ENCODE measurements at regions not wholly inside any gene's neighbourhood (a gene's known extent, or its start where the extent isn't known, plus 50 kb on each side); places are given as distances from the start of the nearest gene placed in this dataset.

DNA sequence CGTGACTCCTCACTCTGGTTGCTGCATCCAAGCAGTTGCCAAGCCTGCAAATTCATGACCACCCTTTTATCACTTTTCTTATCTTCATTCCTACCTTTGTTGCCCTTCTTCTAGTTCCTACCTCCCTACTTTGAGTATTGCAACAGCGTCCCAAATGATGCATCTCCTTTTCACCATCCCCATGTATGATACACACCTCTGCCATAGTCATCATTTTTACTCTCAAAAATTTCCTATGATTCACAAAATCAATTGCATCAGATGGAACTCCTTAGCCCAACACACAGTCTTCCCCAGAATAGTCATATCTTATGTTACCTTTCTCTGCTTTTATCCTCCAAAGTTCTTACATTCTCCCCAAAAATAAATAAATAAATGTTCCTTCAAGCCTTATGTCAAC is 262.6 kb downstream of the TBL1XR1 start:
- intact Hi-C loops (cut with micrococcal nuclease) = no loop called here
- Mint-ChIP-seq H3K27me3 (ENCODE audit: insufficient read depth, unreplicated experiment) (no peaks in the 10 kb centered on the region), H3K4me3 (ENCODE audit: unreplicated experiment) (no peak overlapping the region), H3K4me1 (ENCODE audit: insufficient read depth, unreplicated experiment) (peaks cover 10% of the 10 kb centered on the region), H3K27ac (ENCODE audit: low read depth, unreplicated experiment) (no peak overlapping the region), H3K36me3 (ENCODE audit: insufficient read depth, unreplicated experiment) (no peaks in the 10 kb centered on the region), H3K9me3 (ENCODE audit: unreplicated experiment) (no peaks in the 10 kb centered on the region)
- POLR2A ChIA-PET = no interaction called here
- TF ChIP-seq, protein P1, sequence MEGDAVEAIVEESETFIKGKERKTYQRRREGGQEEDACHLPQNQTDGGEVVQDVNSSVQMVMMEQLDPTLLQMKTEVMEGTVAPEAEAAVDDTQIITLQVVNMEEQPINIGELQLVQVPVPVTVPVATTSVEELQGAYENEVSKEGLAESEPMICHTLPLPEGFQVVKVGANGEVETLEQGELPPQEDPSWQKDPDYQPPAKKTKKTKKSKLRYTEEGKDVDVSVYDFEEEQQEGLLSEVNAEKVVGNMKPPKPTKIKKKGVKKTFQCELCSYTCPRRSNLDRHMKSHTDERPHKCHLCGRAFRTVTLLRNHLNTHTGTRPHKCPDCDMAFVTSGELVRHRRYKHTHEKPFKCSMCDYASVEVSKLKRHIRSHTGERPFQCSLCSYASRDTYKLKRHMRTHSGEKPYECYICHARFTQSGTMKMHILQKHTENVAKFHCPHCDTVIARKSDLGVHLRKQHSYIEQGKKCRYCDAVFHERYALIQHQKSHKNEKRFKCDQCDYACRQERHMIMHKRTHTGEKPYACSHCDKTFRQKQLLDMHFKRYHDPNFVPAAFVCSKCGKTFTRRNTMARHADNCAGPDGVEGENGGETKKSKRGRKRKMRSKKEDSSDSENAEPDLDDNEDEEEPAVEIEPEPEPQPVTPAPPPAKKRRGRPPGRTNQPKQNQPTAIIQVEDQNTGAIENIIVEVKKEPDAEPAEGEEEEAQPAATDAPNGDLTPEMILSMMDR (IDR thresholded peaks at IDR 0.05; ENCODE audit: unreplicated experiment) = no peak
- BruUV-seq (replicated peaks) = no TSS peak
- CTCF ChIA-PET = no interaction called here
- peak; percentile 13 for DNase-seq (ENCODE audit: unreplicated experiment)

DNA sequence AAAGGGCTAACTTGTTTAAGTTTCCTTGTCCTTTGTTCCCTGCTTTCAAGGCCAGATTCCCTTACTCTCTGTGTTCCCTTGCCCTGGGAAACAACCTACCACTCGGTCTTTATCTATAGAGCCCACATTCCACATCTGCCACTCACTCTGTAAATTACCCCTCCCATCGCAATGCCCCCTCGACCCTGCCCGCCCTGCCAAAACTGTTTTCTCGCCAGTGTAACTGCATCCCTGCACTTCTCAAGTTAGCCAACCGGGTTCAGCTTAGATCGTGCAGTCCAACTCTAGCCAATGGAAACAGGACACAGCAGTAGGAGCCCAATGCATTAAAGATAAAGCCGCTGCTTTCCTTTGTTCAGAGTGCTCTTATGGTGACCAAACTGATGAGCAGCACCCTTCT is 263.6 kb downstream of the TBL1XR1 start:
- POLR2A ChIA-PET = no interaction called here
- TF ChIP-seq, protein P1 (IDR thresholded peaks at IDR 0.05; ENCODE audit: unreplicated experiment) = no peak
- Mint-ChIP-seq H3K27me3 (ENCODE audit: insufficient read depth, unreplicated experiment) (no peaks in the 10 kb centered on the region), H3K4me1 (ENCODE audit: insufficient read depth, unreplicated experiment) (peaks cover 5% of the 10 kb centered on the region), H3K36me3 (ENCODE audit: insufficient read depth, unreplicated experiment) (no peaks in the 10 kb centered on the region), H3K27ac (ENCODE audit: low read depth, unreplicated experiment) (no peak overlapping the region), H3K4me3 (ENCODE audit: unreplicated experiment) (no peak overlapping the region), H3K9me3 (ENCODE audit: unreplicated experiment) (no peaks in the 10 kb centered on the region)
- CTCF ChIA-PET = interaction anchor here (0.6 kb wide), 1 partner anchor 465 kb away, joined by 3 read pairs; no protein-coding TSS in a partner anchor
- BruUV-seq (replicated peaks) = no TSS peak
- no peak for DNase-seq (ENCODE audit: unreplicated experiment)
- intact Hi-C loops (cut with micrococcal nuclease) = no loop called here

DNA sequence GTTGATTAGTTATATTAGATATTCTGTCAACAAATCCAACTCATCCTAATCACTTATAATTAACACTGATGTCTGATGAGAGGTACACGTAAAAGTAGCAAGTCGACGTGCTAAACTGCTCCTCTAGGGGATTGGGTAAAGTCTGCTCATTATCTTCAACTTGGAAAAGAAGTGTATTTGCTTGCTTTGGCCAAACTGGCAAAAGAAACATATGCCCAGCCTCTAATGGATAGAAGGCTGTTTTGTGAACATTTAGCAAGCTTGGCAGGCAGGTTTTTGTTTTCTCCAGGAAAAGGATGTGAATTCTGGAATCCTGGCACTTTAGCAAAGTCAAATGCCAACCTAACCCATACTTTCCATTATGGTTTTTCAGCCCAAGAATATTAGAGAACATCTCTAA is 264.8 kb downstream of the TBL1XR1 start:
- no peak for DNase-seq (ENCODE audit: unreplicated experiment)
- intact Hi-C loops (cut with micrococcal nuclease) = no loop called here
- H3K27me3 Mint-ChIP-seq (ENCODE audit: insufficient read depth, unreplicated experiment) = no peaks in the 10 kb centered on the region
- TF ChIP-seq, protein P1 (IDR thresholded peaks at IDR 0.05; ENCODE audit: unreplicated experiment) = no peak
- H3K4me3 Mint-ChIP-seq (ENCODE audit: unreplicated experiment) = no peak overlapping the region
- H3K36me3 Mint-ChIP-seq (ENCODE audit: insufficient read depth, unreplicated experiment) = no peaks in the 10 kb centered on the region
- H3K4me1 Mint-ChIP-seq (ENCODE audit: insufficient read depth, unreplicated experiment) = peaks cover under 1% of the 10 kb centered on the region
- POLR2A ChIA-PET = interaction anchor here (0.6 to 0.7 kb wide), 2 partner anchors 9 to 27 kb away, joined by 3 to 4 read pairs; no protein-coding TSS in a partner anchor
- CTCF ChIA-PET = interaction anchor here (0.6 to 1.1 kb wide), 3 partner anchors 59 to 1493 kb away, joined by 3 to 4 read pairs (median 3); no protein-coding TSS in a partner anchor
- no peak overlapping the region for H3K27ac Mint-ChIP-seq (ENCODE audit: low read depth, unreplicated experiment)
- H3K9me3 Mint-ChIP-seq (ENCODE audit: unreplicated experiment) = no peaks in the 10 kb centered on the region
- BruUV-seq (replicated peaks) = no TSS peak

DNA sequence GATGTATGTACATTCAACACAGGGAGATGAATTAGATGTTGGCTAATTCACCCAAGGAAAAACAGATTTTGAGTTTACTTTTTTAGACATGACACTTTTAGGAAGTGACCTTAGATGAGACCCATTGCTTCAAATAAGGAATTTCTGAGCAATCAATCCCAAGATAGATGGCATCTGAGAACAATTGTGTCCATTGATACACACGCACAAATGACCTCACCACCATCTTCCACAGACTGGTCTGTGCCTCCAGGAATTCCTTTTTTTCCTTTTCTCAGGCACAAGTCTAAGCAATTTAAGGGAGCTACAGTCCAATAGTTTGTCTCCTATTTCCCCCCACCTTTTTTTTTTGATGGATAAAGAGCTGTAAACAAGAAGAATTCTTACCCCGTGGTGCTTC is 265.3 kb downstream of the TBL1XR1 start:
- TF ChIP-seq, protein P1 (IDR thresholded peaks at IDR 0.05; ENCODE audit: unreplicated experiment) = no peak
- intact Hi-C loops (cut with micrococcal nuclease) = no loop called here

More for the DNA sequence above, 265.3 kb downstream of the TBL1XR1 start:
- no peak for DNase-seq (ENCODE audit: unreplicated experiment)
- ChIA-PET CTCF (interaction anchor here (0.6 to 1.1 kb wide), 3 partner anchors 58 to 1493 kb away, joined by 3 to 4 read pairs (median 3); no protein-coding TSS in a partner anchor), POLR2A (interaction anchor here (0.6 kb wide), 1 partner anchor 27 kb away, joined by 4 read pairs; no protein-coding TSS in a partner anchor)
- Mint-ChIP-seq H3K36me3 (ENCODE audit: insufficient read depth, unreplicated experiment) (no peaks in the 10 kb centered on the region), H3K27me3 (ENCODE audit: insufficient read depth, unreplicated experiment) (no peaks in the 10 kb centered on the region), H3K9me3 (ENCODE audit: unreplicated experiment) (no peaks in the 10 kb centered on the region), H3K4me1 (ENCODE audit: insufficient read depth, unreplicated experiment) (no peaks in the 10 kb centered on the region), H3K4me3 (ENCODE audit: unreplicated experiment) (no peak overlapping the region), H3K27ac (ENCODE audit: low read depth, unreplicated experiment) (no peak overlapping the region)
- no TSS peak for BruUV-seq (replicated peaks)

Data from MCF 10A (cell line).